NCI-H1694 treated with DMSO at 0.1 percent for 48 hours (cell line): ENCODE measurements at regions not wholly inside any gene's neighbourhood (a gene's known extent, or its start where the extent isn't known, plus 50 kb on each side); places are given as distances from the start of the nearest gene placed in this dataset.

Source experiments
- DNase-seq: peaks from one replicate; lab custom pipeline; 2025; lab: John Stamatoyannopoulos, UW

- no peak for DNase-seq
These were observed 51.1 kb upstream of the BEGAIN start for GRCh38 chr14:100638211-100638855.

- no peak for DNase-seq
These were observed 52.1 kb upstream of the BEGAIN start for GRCh38 chr14:100639280-100639679.

- DNase-seq = no peak
These were observed 53.5 kb upstream of the BEGAIN start for GRCh38 chr14:100640471-100641273.

GRCh38 chr14:100641274-100641860 is 54.1 kb upstream of the BEGAIN start:
- DNase-seq = no peak

DNA sequence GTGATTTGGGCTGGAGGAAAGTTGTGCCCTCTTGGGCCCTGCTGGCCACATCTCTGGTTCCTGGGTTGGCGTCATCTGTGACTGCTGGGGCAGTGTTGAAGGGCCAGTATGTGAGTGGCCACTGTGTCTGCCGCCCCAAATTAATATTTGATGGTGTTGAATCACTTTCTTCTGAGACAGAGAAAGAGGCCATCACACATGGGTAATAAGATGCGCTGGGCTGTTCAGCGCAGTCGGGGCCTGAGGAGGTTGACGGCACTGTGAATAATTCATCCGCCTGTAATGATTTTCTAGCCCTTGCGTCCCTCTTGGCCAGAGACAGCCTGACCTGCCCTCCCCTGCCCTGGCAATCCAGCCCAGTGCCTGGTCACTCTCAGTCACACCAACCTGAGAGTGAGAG is 56.2 kb upstream of the BEGAIN start:
- DNase-seq = no peak

GRCh38 chr14:100644383-100644782 is 57.2 kb upstream of the BEGAIN start:
- DNase-seq = no peak

DNA sequence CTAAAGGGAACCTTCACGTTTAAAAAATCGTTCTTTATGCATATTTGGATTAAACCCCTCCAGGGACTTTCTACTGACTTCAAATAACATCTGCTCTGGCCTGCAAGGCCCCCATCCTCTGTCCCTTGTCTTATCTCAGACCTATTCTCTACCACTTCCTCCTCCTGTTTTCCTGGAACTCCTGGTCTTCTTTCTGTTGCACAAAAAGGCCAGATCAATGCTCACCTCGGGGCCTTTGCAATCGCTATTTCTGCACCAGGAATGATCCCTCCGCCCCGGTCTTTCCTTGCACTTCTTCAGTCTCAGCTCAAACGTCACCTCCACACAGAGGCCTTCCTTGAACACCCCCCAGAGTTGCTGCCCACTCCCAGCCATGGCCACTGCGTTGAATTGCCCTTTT is 57.6 kb upstream of the BEGAIN start:
- DNase-seq = no peak

DNA sequence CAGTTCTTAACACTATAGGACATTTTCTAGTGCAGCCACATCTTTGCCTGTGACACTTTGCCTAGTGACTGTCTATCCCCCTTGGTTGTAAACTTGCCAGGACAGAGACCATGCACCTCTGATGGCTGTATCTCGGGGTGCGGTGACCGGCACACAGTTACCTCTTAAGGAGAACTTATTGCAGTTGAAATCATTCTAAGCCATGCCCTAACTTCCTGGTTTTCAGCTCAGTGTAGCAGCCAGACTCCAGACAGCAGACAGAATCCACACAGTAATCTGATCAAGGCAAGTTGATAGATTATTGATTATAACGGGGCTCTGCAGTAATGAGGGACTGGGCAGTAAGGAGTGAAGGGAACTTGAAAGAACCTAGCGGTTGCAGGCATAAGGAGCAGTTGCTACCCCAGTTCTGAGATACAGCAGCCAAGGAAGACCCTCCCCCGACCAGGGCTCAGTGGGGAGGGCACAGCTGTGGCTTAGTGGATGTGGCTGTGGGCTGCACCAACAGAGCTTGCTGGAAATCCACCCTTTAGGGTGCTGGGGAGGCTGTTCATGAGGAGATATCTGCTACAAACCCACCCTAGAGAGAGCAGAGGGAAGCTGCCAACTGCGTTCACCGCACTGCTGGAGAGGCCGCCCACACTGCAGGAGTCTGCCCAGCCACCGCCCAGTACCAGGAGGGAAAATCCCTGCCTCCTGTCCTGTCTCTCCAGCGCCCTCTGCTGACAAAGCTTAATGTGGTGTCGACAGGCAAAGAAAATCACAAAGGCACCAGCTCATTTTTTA is 58.2 kb upstream of the BEGAIN start:
- DNase-seq = peak; percentile 99

GRCh38 chr14:100645982-100646314 is 58.7 kb upstream of the BEGAIN start:
- no peak for DNase-seq

DNA sequence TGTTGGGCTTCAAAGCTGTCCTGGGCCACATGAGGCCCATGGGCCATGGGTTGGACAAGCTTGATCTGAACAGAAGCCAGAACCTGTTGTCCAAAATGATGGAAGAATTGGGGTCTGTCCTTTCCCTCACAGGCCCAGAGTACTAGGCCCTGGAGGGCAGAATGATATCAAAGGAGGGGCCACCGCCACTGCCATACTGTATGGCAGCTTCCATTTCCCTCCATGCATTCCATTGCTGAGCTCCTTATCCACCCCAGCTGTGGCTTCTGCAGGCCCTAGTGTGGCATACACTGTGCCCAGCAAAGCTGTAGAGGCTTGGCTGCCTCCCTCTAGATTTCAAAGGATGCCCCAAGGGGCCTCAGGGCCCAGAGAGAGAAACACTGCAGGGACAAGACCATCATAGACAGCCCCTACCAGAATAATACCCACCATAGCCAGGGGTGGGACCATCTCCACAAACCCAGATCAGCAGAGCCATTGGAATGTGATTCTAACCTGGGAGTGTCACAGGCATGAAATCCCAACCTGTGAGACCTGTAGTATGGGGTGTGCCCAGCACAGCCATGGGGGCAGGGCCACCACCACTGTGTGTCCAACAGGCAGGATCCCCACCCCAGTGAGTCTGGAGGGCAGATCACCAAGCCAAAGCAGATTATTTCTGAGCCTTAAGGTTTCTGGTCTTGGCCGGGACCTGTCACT is 61.4 kb upstream of the BEGAIN start:
- no peak for DNase-seq

- no peak for DNase-seq
These were observed 61.9 kb upstream of the BEGAIN start for GRCh38 chr14:100649173-100649519.

DNA sequence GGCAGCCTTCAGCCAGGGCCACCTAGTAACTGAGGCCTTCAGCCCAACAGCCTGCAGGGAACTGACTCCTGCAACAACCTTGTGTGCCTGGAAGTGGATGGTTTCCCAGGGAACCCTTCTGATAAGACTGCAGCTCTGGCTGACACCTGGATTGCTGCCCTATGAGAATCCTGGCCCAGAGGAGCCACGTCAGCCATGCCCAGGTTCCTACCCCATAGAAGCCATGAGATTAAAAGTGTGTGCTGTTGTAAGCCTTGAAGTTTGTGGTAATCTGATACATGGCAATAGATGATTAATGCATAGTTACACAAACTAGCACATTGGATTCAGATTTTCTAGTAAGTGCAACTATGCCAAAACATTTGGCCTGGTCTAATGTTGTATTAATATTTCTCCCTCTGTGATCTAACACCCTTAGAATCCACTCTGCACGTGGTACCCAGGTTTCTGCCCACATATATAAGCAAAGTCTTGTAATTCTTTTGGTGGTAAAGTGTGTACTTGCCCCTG is 64.8 kb upstream of the BEGAIN start:
- DNase-seq = no peak

DNA sequence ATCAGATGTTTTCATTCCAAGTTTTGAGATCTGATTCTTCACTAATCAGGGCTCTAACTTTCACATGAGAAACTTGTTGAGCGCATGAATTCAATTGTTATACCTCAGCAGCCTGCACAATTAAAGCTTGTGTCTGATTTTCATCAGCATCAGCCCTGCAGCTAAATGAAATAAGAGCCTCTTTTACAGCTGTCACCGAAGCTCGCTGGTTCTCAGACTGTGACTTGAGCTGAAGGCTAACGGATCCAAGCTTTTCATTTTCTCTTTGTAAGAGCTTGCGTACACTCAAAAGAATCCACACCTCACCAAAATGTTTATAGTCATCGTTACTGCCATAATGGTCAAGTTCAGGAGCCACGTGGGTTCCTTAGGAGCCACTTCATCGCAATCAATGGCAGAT is 65.5 kb upstream of the BEGAIN start:
- no peak for DNase-seq

GRCh38 chr14:100653409-100653808 is 66.2 kb upstream of the BEGAIN start:
- peak; percentile 33 for DNase-seq

- no peak for DNase-seq
These were observed 67.0 kb upstream of the BEGAIN start for GRCh38 chr14:100654025-100654813.

- peak; percentile 96 for DNase-seq
These were observed 67.9 kb upstream of the BEGAIN start for GRCh38 chr14:100654814-100655740.

GRCh38 chr14:100655741-100656085 is 68.5 kb upstream of the BEGAIN start:
- peak; percentile 96 for DNase-seq

DNA sequence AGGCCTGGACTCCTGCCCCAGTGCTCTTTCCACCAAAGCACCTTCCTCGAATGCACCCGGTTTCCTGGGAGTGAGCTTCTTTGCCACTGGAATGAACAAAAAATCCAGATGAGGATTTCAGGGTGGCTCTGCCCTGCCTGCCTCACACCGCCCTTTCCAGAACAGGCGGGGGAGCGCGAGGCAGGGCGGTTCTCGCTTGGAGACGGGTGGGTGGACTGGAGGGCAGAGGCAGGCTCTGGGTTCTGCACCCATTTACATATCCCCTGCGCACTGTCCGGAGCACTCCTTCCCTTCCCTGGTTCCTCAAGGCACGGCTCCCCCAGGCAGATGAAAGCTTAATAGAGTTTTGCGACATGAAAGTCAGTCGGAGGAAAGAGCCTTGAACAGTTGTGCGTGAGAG is 69.7 kb upstream of the DLK1 start:
- no peak for DNase-seq

DNA sequence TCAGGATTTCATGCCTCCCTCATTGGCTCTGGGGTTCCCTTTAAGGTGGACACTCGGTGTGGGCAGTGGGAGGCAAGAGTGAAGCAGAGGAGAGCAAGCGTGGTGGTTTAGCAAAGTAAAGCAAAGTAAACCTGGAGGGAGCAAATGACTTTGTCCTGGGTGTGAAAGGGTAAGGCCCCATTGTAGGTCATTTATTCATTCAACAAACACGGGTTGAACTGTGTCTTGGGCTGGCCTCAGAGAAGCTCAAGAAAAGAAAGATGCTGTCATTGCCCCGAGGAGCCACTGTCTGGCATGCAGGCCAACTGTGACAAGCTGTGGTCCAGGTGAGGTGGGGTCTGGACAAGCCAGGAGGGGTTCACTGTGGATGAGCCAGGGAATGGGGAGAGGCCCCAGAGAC is 68.9 kb upstream of the DLK1 start:
- DNase-seq = no peak
